Peyer's patch (tissue), 4 donors: ENCODE measurements at regions not wholly inside any gene's neighbourhood (a gene's known extent, or its start where the extent isn't known, plus 50 kb on each side); places are given as distances from the start of the nearest gene placed in this dataset.

ENCODE experiments used
- DNase-seq, 3 donors: peaks; one replicate each; pipeline ENCODE4 v3.0.0-alpha.2; 2017 to 2019
- H3K27ac ChIP-seq, 4 donors: fragments of 200-600 bp; sonication (generic); one replicate each; pipeline ENCODE4 v1.5.1; 2016 to 2019
- H3K27me3 ChIP-seq, 2 donors: fragments of 200-600 bp; sonication (generic); one replicate each; pipeline ENCODE4 v1.5.1; 2019
- H3K36me3 ChIP-seq, 3 donors: fragments of 200-600 bp; sonication (generic); one replicate each; pipeline ENCODE4 v1.5.1; 2016 to 2019
- H3K4me1 ChIP-seq, 4 donors: fragments of 200-600 bp; sonication (generic); one replicate each; pipeline ENCODE4 v1.5.1; 2016 to 2019
- H3K4me3 ChIP-seq, 4 donors: fragments of 200-600 bp; sonication (generic); 1 replicate in 3 of 4; 2 replicates in 1 of 4; pipeline ENCODE4 v1.5.1; 2016 to 2019; ENCODE audit warnings: mild to moderate bottlenecking in 1 of 4
- H3K9me3 ChIP-seq, 4 donors: fragments of 200-600 bp; sonication (generic); one replicate each; pipeline ENCODE4 v1.5.1; 2016 to 2019; ENCODE audit warnings: mild to moderate bottlenecking in 1 of 4
- CTCF ChIP-seq, 6 experiments: fragments of 450-650 bp in 4 of 6; fragments of 200-600 bp in 2 of 6; sonication (generic) in 1 of 6; IDR thresholded peaks; one replicate each; pipeline ENCODE4 v1.5.1; 2017 to 2019; ENCODE audit warnings: antibody characterized with exemption in 6 of 6, mild to moderate bottlenecking in 3 of 6, moderate library complexity in 1 of 6
- POLR2A ChIP-seq, 2 donors: fragments of 450-650 bp; IDR thresholded peaks; one replicate each; pipeline ENCODE4 v1.5.1; 2017; ENCODE audit warnings: antibody characterized with exemption in 2 of 2, mild to moderate bottlenecking in 2 of 2, moderate library complexity in 2 of 2

DNA sequence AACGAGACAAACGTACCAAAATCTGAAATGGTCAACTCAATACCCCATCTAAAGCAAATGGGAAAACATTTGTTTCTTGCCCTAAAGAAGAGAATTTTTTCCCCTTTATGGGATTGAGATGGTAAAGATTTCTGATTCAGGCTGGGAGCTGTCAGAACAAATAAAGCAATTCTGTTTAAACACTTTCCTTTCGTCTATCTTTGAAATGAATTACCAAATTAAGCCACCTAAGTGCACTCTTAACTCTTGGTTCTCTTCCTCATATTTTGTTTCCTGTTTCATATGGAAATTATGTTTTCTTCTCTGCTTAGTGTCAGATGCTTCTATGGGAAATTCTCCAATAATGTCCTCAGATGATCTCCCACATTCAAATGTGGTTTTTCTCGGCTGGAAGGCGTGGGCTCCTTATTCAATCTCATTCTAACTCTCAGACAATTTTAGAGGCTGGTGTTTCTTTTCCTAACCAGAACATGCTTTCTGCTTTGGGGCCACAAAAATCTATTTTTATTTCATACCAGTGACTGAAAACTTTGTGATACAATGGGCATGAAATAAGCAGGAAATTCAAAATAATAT, 50.3 kb upstream of the HPF1 start:
- Histone ChIP-seq H3K9me3 (no peaks in the 10 kb centered on the region), H3K4me1 (no peaks in the 10 kb centered on the region), H3K27ac (no peak overlapping the region), H3K27me3 (no peaks in the 10 kb centered on the region), H3K36me3 (no peaks in the 10 kb centered on the region), H3K4me3 (no peak overlapping the region)
- TF ChIP-seq CTCF (IDR thresholded peaks at IDR 0.05) (no peak), POLR2A (IDR thresholded peaks at IDR 0.05) (no peak)
- no peak for DNase-seq
